ENCODE measurements at regions not wholly inside any gene's neighbourhood (a gene's known extent, or its start where the extent isn't known, plus 50 kb on each side); places are given as distances from the start of the nearest gene placed in this dataset.

GRCh38 chr6:21426841-21427490, 166.6 kb upstream of the SOX4 start:
- no peak for DNase-seq (ENCODE audit: low spot score)

- no peak for DNase-seq (ENCODE audit: low spot score)
These were observed 164.3 kb upstream of the SOX4 start for GRCh38 chr6:21429291-21429690.

GRCh38 chr6:21431526-21431925, 162.0 kb upstream of the SOX4 start:
- no peak for DNase-seq (ENCODE audit: low spot score)

- no peak for DNase-seq (ENCODE audit: low spot score)
These were observed 156.9 kb upstream of the SOX4 start for GRCh38 chr6:21436625-21437024.

GRCh38 chr6:21437581-21437980, 156.0 kb upstream of the SOX4 start:
- no peak for DNase-seq (ENCODE audit: low spot score)

- peak; percentile 10 for DNase-seq (ENCODE audit: low spot score)
These were observed 155.1 kb upstream of the SOX4 start for GRCh38 chr6:21438237-21438985.

GRCh38 chr6:21438986-21439352, 154.6 kb upstream of the SOX4 start:
- DNase-seq (ENCODE audit: low spot score), result no peak

GRCh38 chr6:21441386-21441785, 152.2 kb upstream of the SOX4 start:
- peak; percentile 10 for DNase-seq (ENCODE audit: low spot score)

- DNase-seq (ENCODE audit: low spot score), result no peak
These were observed 150.7 kb upstream of the SOX4 start for GRCh38 chr6:21442874-21443273.

- no peak for DNase-seq (ENCODE audit: low spot score)
These were observed 148.8 kb upstream of the SOX4 start for GRCh38 chr6:21444711-21445260.

GRCh38 chr6:21447987-21448386, 145.6 kb upstream of the SOX4 start:
- no peak for DNase-seq (ENCODE audit: low spot score)

- DNase-seq (ENCODE audit: low spot score), result no peak
These were observed 145.0 kb upstream of the SOX4 start for GRCh38 chr6:21448485-21449109.

GRCh38 chr6:21450149-21450548, 143.4 kb upstream of the SOX4 start:
- DNase-seq (ENCODE audit: low spot score), result no peak

GRCh38 chr6:21450628-21451027, 142.9 kb upstream of the SOX4 start:
- DNase-seq (ENCODE audit: low spot score), result no peak

- no peak for DNase-seq (ENCODE audit: low spot score)
These were observed 142.0 kb upstream of the SOX4 start for GRCh38 chr6:21451546-21452013.

- DNase-seq (ENCODE audit: low spot score), result no peak
These were observed 139.3 kb upstream of the SOX4 start for GRCh38 chr6:21454262-21454661.

GRCh38 chr6:21455071-21455470, 138.5 kb upstream of the SOX4 start:
- DNase-seq (ENCODE audit: low spot score), result no peak

- DNase-seq (ENCODE audit: low spot score), result no peak
These were observed 135.9 kb upstream of the SOX4 start for GRCh38 chr6:21457647-21458046.

GRCh38 chr6:21459641-21460040, 133.9 kb upstream of the SOX4 start:
- no peak for DNase-seq (ENCODE audit: low spot score)

GRCh38 chr6:21461844-21462518, 131.6 kb upstream of the SOX4 start:
- no peak for DNase-seq (ENCODE audit: low spot score)

GRCh38 chr6:21462519-21462852, 131.1 kb upstream of the SOX4 start:
- DNase-seq (ENCODE audit: low spot score), result no peak

- DNase-seq (ENCODE audit: low spot score), result no peak
These were observed 126.5 kb upstream of the SOX4 start for GRCh38 chr6:21467091-21467490.

GRCh38 chr6:21468461-21468860, 125.1 kb upstream of the SOX4 start:
- no peak for DNase-seq (ENCODE audit: low spot score)

Data from kidney capillary endothelial cell (primary cell).